Osteoblast (primary cell): ENCODE measurements at regions not wholly inside any gene's neighbourhood (a gene's known extent, or its start where the extent isn't known, plus 50 kb on each side); places are given as distances from the start of the nearest gene placed in this dataset.

Experiments used
- DNase-seq: peaks from one replicate; pipeline ENCODE4 v3.0.0; 2011; ENCODE audit warnings: low spot score, mixed read lengths; ENCODE audit not compliant: insufficient read length; ENCODE audit errors: missing footprints
- H2AFZ ChIP-seq: 2 replicates; pipeline ENCODE4 v1.6.0; 2011; ENCODE audit warnings: mild to moderate bottlenecking, low read length
- H3K27ac ChIP-seq: 2 replicates; pipeline ENCODE4 v1.5.1; 2011; ENCODE audit warnings: mild to moderate bottlenecking, low read depth, low read length, moderate library complexity
- H3K27me3 ChIP-seq: 2 replicates; pipeline ENCODE4 v1.6.0; 2012; ENCODE audit warnings: mild to moderate bottlenecking, control low read depth, inconsistent platforms, low read length, moderate library complexity; ENCODE audit not compliant: insufficient read depth
- H3K36me3 ChIP-seq: 2 replicates; pipeline ENCODE4 v1.5.1; 2011; ENCODE audit warnings: mild to moderate bottlenecking, low read length, control low read depth, moderate library complexity; ENCODE audit not compliant: insufficient read depth
- H3K4me1 ChIP-seq: 2 replicates; pipeline ENCODE4 v1.5.1; 2011; ENCODE audit warnings: mild to moderate bottlenecking, low read length, control low read depth, moderate library complexity; ENCODE audit not compliant: insufficient read depth
- H3K4me2 ChIP-seq: 2 replicates; pipeline ENCODE4 v1.6.0; 2011; ENCODE audit warnings: mild to moderate bottlenecking, low read length; ENCODE audit not compliant: insufficient read depth
- H3K4me3 ChIP-seq: fragments of 200-600 bp; sonication (generic); 3 replicates; pipeline ENCODE4 v1.5.1; 2012; ENCODE audit warnings: mild to moderate bottlenecking, low read length, inconsistent platforms; ENCODE audit not compliant: insufficient read depth
- H3K79me2 ChIP-seq: 2 replicates; pipeline ENCODE4 v1.6.0; 2012; ENCODE audit warnings: mild to moderate bottlenecking, low read length, control low read depth, inconsistent platforms; ENCODE audit not compliant: insufficient read depth
- H3K9me3 ChIP-seq: 2 replicates; pipeline ENCODE4 v1.5.1; 2011; ENCODE audit warnings: low read depth, low read length, control low read depth
- H4K20me1 ChIP-seq: 2 replicates; pipeline ENCODE4 v1.6.0; 2012; ENCODE audit warnings: mild to moderate bottlenecking, low read length, control low read depth; ENCODE audit not compliant: insufficient read depth
- TF ChIP-seq, protein P1 (sequence below): IDR thresholded peaks from 2 replicates; pipeline ENCODE4 v1.5.1; 2011; ENCODE audit warnings: mild to moderate bottlenecking, low read depth, low read length, moderate library complexity; ENCODE audit errors: extremely low read depth

DNA sequence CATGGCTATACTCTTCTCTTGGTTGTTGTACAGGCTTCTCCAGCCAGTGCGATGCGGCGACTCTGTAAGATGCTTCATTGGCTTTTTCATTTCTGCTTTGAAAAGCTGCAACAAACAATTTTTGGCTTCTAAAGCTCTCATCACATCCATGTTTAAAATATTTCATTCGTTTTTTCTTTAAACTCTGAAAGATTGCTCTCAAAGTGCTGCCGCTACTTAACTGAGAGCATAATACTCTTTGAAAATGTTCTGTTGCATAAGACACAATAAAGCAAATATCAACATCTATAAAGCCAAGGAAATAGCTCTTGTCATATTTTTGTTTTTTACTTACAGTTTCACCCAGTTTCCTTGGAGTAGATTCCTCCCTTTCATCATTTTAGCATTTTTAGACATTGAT lies 468.3 kb downstream of the TBC1D22A start:
- Histone ChIP-seq H3K27me3 (no peaks in the 10 kb centered on the region), H3K36me3 (no peaks in the 10 kb centered on the region), H3K79me2 (no peaks in the 10 kb centered on the region), H2AFZ (no peak overlapping the region), H3K9me3 (no peaks in the 10 kb centered on the region), H3K27ac (no peak overlapping the region), H3K4me3 (no peak overlapping the region), H3K4me2 (no peak overlapping the region), H4K20me1 (no peaks in the 10 kb centered on the region), H3K4me1 (no peaks in the 10 kb centered on the region)
- DNase-seq: no peak
- TF ChIP-seq, protein P1, sequence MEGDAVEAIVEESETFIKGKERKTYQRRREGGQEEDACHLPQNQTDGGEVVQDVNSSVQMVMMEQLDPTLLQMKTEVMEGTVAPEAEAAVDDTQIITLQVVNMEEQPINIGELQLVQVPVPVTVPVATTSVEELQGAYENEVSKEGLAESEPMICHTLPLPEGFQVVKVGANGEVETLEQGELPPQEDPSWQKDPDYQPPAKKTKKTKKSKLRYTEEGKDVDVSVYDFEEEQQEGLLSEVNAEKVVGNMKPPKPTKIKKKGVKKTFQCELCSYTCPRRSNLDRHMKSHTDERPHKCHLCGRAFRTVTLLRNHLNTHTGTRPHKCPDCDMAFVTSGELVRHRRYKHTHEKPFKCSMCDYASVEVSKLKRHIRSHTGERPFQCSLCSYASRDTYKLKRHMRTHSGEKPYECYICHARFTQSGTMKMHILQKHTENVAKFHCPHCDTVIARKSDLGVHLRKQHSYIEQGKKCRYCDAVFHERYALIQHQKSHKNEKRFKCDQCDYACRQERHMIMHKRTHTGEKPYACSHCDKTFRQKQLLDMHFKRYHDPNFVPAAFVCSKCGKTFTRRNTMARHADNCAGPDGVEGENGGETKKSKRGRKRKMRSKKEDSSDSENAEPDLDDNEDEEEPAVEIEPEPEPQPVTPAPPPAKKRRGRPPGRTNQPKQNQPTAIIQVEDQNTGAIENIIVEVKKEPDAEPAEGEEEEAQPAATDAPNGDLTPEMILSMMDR: no peak

DNA sequence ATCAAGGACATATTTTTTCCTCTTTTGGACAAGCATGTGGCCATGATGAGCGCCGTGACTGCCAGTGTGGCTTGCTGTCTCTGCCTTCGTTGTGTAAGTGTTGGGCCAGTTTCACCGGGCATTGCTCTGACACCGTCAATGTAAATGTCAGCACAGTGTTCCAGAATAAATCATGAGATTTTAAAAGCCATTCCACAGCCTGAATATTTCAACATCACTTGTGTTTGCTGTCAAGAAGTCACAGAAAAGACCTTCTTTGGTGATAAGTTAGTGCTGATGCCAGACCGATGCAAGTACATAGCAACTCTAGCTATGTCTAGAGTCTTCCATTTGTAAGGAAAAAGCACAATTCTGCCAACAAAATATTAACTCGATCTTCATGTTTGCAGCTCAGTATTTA lies 467.8 kb downstream of the TBC1D22A start:
- TF ChIP-seq, protein P1: no peak
- no peaks in the 10 kb centered on the region for H4K20me1 ChIP-seq
- no peak overlapping the region for H3K27ac ChIP-seq
- no peak overlapping the region for H3K4me2 ChIP-seq
- no peaks in the 10 kb centered on the region for H3K9me3 ChIP-seq
- H3K36me3 ChIP-seq: no peaks in the 10 kb centered on the region
- no peak overlapping the region for H3K4me3 ChIP-seq
- no peak for DNase-seq
- no peaks in the 10 kb centered on the region for H3K27me3 ChIP-seq
- no peaks in the 10 kb centered on the region for H3K79me2 ChIP-seq
- no peak overlapping the region for H2AFZ ChIP-seq
- no peaks in the 10 kb centered on the region for H3K4me1 ChIP-seq

DNA sequence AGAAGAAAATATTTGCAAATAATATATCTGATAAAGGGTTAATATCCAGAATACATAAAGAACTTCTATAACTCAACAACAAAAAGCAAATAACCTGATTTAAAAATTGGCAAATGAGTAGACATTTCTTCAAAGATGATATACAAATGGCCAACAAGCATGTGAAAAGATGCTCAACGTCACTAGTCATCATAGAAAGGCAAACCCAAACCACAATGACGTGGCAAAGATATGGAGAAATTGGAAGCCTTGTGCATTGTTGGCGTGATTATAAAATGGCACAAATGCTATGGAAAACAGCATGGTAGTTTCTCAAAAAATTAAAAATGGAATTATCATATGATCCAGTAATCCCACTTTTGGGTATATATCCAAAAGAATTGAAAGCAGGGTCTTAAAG lies 466.3 kb downstream of the TBC1D22A start:
- H3K79me2 ChIP-seq: no peaks in the 10 kb centered on the region
- H3K4me3 ChIP-seq: no peak overlapping the region
- no peak overlapping the region for H2AFZ ChIP-seq
- no peaks in the 10 kb centered on the region for H3K4me1 ChIP-seq
- H3K36me3 ChIP-seq: no peaks in the 10 kb centered on the region
- no peak for DNase-seq
- H3K4me2 ChIP-seq: no peak overlapping the region
- H4K20me1 ChIP-seq: no peaks in the 10 kb centered on the region
- no peak overlapping the region for H3K27ac ChIP-seq
- H3K27me3 ChIP-seq: no peaks in the 10 kb centered on the region
- TF ChIP-seq, protein P1: no peak
- H3K9me3 ChIP-seq: no peaks in the 10 kb centered on the region

DNA sequence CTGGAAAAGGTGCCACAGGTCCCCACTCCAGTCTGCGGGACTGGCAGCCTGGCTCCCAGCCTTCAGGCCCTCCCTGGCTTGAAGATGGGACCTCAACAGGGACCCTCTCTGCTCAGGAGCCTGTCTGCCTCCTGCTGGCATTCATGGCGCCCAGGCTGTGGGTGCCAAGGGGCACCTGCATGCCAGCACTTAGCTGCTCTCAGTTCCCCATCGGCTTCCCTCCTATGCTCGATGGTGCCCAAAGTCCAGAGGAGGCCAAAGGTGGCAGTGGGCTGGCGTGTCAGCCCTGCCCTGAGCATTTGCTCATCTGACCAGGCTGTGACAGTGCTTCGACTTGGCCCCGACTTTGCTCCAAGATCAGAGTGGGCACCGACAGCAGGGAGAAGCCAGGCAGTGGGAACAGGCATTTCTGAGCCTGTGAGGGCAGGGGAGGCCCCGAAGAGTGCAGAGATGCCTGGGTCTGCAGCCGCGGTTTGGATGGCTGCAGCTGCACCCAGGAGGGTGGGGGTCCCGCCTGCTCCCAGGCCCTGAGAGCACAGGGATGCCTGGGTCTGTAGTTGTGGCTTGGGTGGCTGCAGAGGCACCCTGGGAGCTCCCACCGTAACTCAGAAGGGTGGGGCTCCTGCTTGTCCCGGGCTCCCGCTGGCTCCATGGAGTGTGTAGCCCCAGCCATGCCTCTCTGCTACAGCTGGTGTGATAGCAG lies 463.6 kb downstream of the TBC1D22A start:
- Histone ChIP-seq H3K36me3 (no peaks in the 10 kb centered on the region), H2AFZ (no peak overlapping the region), H3K27ac (no peak overlapping the region), H4K20me1 (no peaks in the 10 kb centered on the region), H3K4me3 (no peak overlapping the region), H3K27me3 (no peaks in the 10 kb centered on the region), H3K4me1 (no peaks in the 10 kb centered on the region), H3K9me3 (no peaks in the 10 kb centered on the region), H3K4me2 (no peak overlapping the region), H3K79me2 (no peaks in the 10 kb centered on the region)
- TF ChIP-seq, protein P1: no peak
- DNase-seq: no peak
